SU-DHL-6 (cell line): ENCODE measurements at regions not wholly inside any gene's neighbourhood (a gene's known extent, or its start where the extent isn't known, plus 50 kb on each side); places are given as distances from the start of the nearest gene placed in this dataset.

Experiments used
- CTCF ChIP-seq: fragments of 200-600 bp; sonication (generic); IDR thresholded peaks from one replicate; pipeline ENCODE4 v1.5.1; 2017; ENCODE audit warnings: antibody characterized with exemption, mild to moderate bottlenecking, low read length, moderate library complexity; ENCODE audit not compliant: insufficient read depth, poor library complexity, severe bottlenecking
- EZH2phosphoT487 ChIP-seq: fragments of 200-600 bp; sonication (generic), shearing (Covaris generic); conservative IDR thresholded peaks from 2 replicates; pipeline ENCODE4 v1.6.1; 2018; ENCODE audit warnings: mild to moderate bottlenecking, antibody characterized with exemption, low read length, moderate library complexity, mixed read lengths

GRCh38 chr2:120985174-120985996 is 249.7 kb downstream of the GLI2 start:
- no peak for TF ChIP-seq EZH2phosphoT487
- no peak for TF ChIP-seq CTCF
